K562 (cell line): ENCODE measurements at regions not wholly inside any gene's neighbourhood (a gene's known extent, or its start where the extent isn't known, plus 50 kb on each side); places are given as distances from the start of the nearest gene placed in this dataset.

Experiments used
- ATF3 ChIP-seq, 2 experiments: fragments of 450-650 bp in 1 of 2; sonication (generic) in 1 of 2; formaldehyde crosslinking in 1 of 2; IDR thresholded peaks in 1 of 2; conservative IDR thresholded peaks in 1 of 2; 2 replicates each; pipeline versions ENCODE4 v1.6.1 to v1.8.1; 2016 to 2023; ENCODE audit warnings: mild to moderate bottlenecking in 2 of 2, moderate library complexity in 2 of 2, inconsistent platforms in 1 of 2, missing genetic modification reagents in 1 of 2
- CC2D1A ChIP-seq: fragments of 450-650 bp; IDR thresholded peaks from 2 replicates; pipeline ENCODE4 v1.6.1; 2017; ENCODE audit warnings: mild to moderate bottlenecking
- CTCF ChIP-seq, 3 experiments: IDR thresholded peaks in 2 of 3; conservative IDR thresholded peaks in 1 of 3; 2 replicates each; pipeline ENCODE4 v1.5.1; 2011 to 2012; ENCODE audit warnings: low read length in 3 of 3, mild to moderate bottlenecking in 3 of 3, control low read depth in 2 of 3, improper control_type of control experiment in 1 of 3, inconsistent platforms in 1 of 3, low read depth in 1 of 3, mixed read lengths in 1 of 3, moderate library complexity in 1 of 3; ENCODE audit not compliant: insufficient read depth in 2 of 3
- EGR1 ChIP-seq: fragments of 450-650 bp; conservative IDR thresholded peaks from 2 replicates; pipeline ENCODE4 v1.6.1; 2017; ENCODE audit warnings: mild to moderate bottlenecking
- EP300 ChIP-seq: IDR thresholded peaks from 2 replicates; pipeline ENCODE4 v1.6.1; 2012; ENCODE audit warnings: low read length, improper control_type of control experiment
- FOSL1 ChIP-seq: fragments of 200-800 bp; sonication (Bioruptor generic); conservative IDR thresholded peaks from 2 replicates; pipeline ENCODE4 v1.6.1; 2016; ENCODE audit warnings: missing genetic modification characterization, missing compliant biosample characterization
- MEIS2 ChIP-seq: fragments of 450-650 bp; IDR thresholded peaks from 2 replicates; pipeline ENCODE4 v1.6.1; 2014; ENCODE audit warnings: mild to moderate bottlenecking; ENCODE audit not compliant: partially characterized antibody
- RAD21 ChIP-seq, 2 experiments: fragments of 250-450 bp in 1 of 2; fragments of 450-650 bp in 1 of 2; sonication (Bioruptor Pico) in 1 of 2; formaldehyde crosslinking in 1 of 2; IDR thresholded peaks in 1 of 2; conservative IDR thresholded peaks in 1 of 2; 2 replicates each; pipeline versions ENCODE4 v1.4.0 to v1.8.0; 2020 to 2022; ENCODE audit warnings: mild to moderate bottlenecking in 2 of 2, moderate library complexity in 1 of 2
- RBM14 ChIP-seq: fragments of 200-400 bp; formaldehyde crosslinking; IDR thresholded peaks from 2 replicates; pipeline ENCODE4 v1.6.1; 2018; ENCODE audit warnings: low read depth, mild to moderate bottlenecking, low read length, moderate library complexity, borderline replicate concordance; ENCODE audit not compliant: insufficient read depth
- SRSF9 ChIP-seq: fragments of 200-400 bp; formaldehyde crosslinking; IDR thresholded peaks from 2 replicates; pipeline ENCODE4 v1.6.1; 2017; ENCODE audit warnings: low read depth, low read length, borderline replicate concordance
- USF2 ChIP-seq: sonication (generic); formaldehyde crosslinking; IDR thresholded peaks from 2 replicates; pipeline ENCODE4 v1.5.0; 2020; ENCODE audit warnings: missing genetic modification reagents
- ZNF584 ChIP-seq: fragments of 200-800 bp; sonication (Bioruptor generic); IDR thresholded peaks from 2 replicates; pipeline ENCODE4 v1.6.1; 2016; ENCODE audit warnings: low read depth, mild to moderate bottlenecking, missing genetic modification characterization, missing compliant biosample characterization

GRCh38 chr21:39114871-39115575 is 68.2 kb downstream of the PSMG1 start:
- TF ChIP-seq ZNF584 (no peak), SRSF9 (no peak), FOSL1 (tag) (no peak), MEIS2 (no peak), ATF3 (IDR thresholded peaks at IDR 0.05) (no peak), ATF3 (CRISPR knock-in tag; conservative IDR thresholded peaks at IDR 0.05) (no peak), RBM14 (no peak), EGR1 (no peak), USF2 (CRISPR knock-in tag) (no peak), EP300 (no peak), RAD21 (CRISPR knock-in tag; conservative IDR thresholded peaks at IDR 0.05 in 1 of 2, IDR thresholded peaks at IDR 0.05 in 1 of 2) (no peak), CTCF (IDR thresholded peaks at IDR 0.05 in 2 of 3, conservative IDR thresholded peaks at IDR 0.05 in 1 of 3; ENCODE audit: insufficient read depth in 2 of 3, low read depth in 1 of 3, low read length in 3 of 3) (no peak), CC2D1A (no peak)
